DND-41 (cell line): ENCODE measurements at regions not wholly inside any gene's neighbourhood (a gene's known extent, or its start where the extent isn't known, plus 50 kb on each side); places are given as distances from the start of the nearest gene placed in this dataset.

ENCODE experiments used
- ATAC-seq: fragments of 200-7000 bp; cut with Tn5 transposase; 3 replicates; pipeline ENCODE4 v1.9.1; 2021; ENCODE audit warnings: low read depth; ENCODE audit not compliant: insufficient read depth
- DNase-seq: peaks from one replicate; pipeline ENCODE4 v3.0.0-alpha.2; 2020
- H2AFZ ChIP-seq: 2 replicates; pipeline ENCODE4 v1.6.0; 2012; ENCODE audit warnings: low read depth, low read length
- H3K27ac ChIP-seq: 2 replicates; pipeline ENCODE4 v1.5.1; 2012; ENCODE audit warnings: low read length, inconsistent platforms
- H3K27me3 ChIP-seq: fragments of 200-600 bp; sonication (generic); 2 replicates; pipeline ENCODE4 v1.6.0; 2012; ENCODE audit warnings: low read length, mild to moderate bottlenecking, inconsistent platforms; ENCODE audit not compliant: insufficient read depth, poor library complexity
- H3K36me3 ChIP-seq: 2 replicates; pipeline ENCODE4 v1.5.1; 2012; ENCODE audit warnings: low read length, inconsistent platforms; ENCODE audit not compliant: insufficient read depth
- H3K4me1 ChIP-seq: 2 replicates; pipeline ENCODE4 v1.5.1; 2012; ENCODE audit warnings: mild to moderate bottlenecking, low read length; ENCODE audit not compliant: insufficient read depth
- H3K4me2 ChIP-seq: 2 replicates; pipeline ENCODE4 v1.6.0; 2012; ENCODE audit warnings: mild to moderate bottlenecking, moderate library complexity, low read length, inconsistent platforms; ENCODE audit not compliant: insufficient read depth
- H3K4me3 ChIP-seq, 2 experiments: fragments of 200-600 bp in 1 of 2; shearing (Covaris generic) in 1 of 2; 2 replicates each; pipeline ENCODE4 v1.5.1; 2012 to 2016; ENCODE audit warnings: inconsistent platforms in 2 of 2, low read length in 2 of 2, mild to moderate bottlenecking in 2 of 2, low read depth in 1 of 2, moderate library complexity in 1 of 2
- H3K79me2 ChIP-seq: 2 replicates; pipeline ENCODE4 v1.6.0; 2012; ENCODE audit warnings: low read length, inconsistent platforms; ENCODE audit not compliant: insufficient read depth
- H3K9ac ChIP-seq: 2 replicates; pipeline ENCODE4 v1.6.0; 2012; ENCODE audit warnings: low read depth, mild to moderate bottlenecking, inconsistent platforms, low read length, moderate library complexity
- H3K9me3 ChIP-seq: 2 replicates; pipeline ENCODE4 v1.5.1; 2012; ENCODE audit warnings: low read length, moderate library complexity, mild to moderate bottlenecking, inconsistent platforms; ENCODE audit not compliant: insufficient read depth, severe bottlenecking
- H4K20me1 ChIP-seq: 2 replicates; pipeline ENCODE4 v1.6.0; 2012; ENCODE audit warnings: low read length; ENCODE audit not compliant: insufficient read depth
- EZH2 ChIP-seq: IDR thresholded peaks from 3 replicates; pipeline ENCODE4 v1.6.1; 2012; ENCODE audit warnings: borderline replicate concordance, low read depth, mild to moderate bottlenecking, moderate library complexity, low read length, inconsistent platforms; ENCODE audit not compliant: severe bottlenecking
- TF ChIP-seq, protein P1 (sequence below): IDR thresholded peaks from 2 replicates; pipeline ENCODE4 v1.5.1; 2012; ENCODE audit warnings: borderline replicate concordance, low read length, moderate library complexity, mild to moderate bottlenecking; ENCODE audit not compliant: poor library complexity, severe bottlenecking; ENCODE audit errors: extremely low read depth

DNA sequence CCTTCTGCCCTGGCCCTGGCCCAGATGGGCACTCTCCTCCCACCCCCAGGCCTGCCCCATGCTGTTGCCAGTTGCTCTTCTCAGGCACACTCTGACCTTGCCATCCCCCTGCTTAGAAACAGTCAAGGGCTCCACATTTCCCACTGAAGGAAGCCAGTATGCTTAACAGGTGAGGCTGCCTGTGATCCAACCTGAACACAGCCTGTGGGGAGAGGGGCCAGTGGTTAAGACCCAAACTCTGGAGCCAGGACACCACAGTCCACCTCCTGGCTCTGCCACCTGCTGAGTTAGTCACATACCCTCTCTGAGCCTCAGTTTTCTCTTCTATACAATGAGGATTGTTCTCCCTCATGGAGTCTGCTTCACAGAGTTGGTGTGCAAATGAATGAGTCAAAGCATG lies 526.9 kb downstream of the MATN1 start:
- H4K20me1 ChIP-seq: no peaks in the 10 kb centered on the region
- no peak overlapping the region for H3K9ac ChIP-seq
- no peaks in the 10 kb centered on the region for H3K79me2 ChIP-seq
- DNase-seq (no peak), ATAC-seq (no peak)
- TF ChIP-seq, protein P1, sequence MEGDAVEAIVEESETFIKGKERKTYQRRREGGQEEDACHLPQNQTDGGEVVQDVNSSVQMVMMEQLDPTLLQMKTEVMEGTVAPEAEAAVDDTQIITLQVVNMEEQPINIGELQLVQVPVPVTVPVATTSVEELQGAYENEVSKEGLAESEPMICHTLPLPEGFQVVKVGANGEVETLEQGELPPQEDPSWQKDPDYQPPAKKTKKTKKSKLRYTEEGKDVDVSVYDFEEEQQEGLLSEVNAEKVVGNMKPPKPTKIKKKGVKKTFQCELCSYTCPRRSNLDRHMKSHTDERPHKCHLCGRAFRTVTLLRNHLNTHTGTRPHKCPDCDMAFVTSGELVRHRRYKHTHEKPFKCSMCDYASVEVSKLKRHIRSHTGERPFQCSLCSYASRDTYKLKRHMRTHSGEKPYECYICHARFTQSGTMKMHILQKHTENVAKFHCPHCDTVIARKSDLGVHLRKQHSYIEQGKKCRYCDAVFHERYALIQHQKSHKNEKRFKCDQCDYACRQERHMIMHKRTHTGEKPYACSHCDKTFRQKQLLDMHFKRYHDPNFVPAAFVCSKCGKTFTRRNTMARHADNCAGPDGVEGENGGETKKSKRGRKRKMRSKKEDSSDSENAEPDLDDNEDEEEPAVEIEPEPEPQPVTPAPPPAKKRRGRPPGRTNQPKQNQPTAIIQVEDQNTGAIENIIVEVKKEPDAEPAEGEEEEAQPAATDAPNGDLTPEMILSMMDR: no peak
- TF ChIP-seq EZH2: no peak
- H3K36me3 ChIP-seq: no peaks in the 10 kb centered on the region
- H3K4me1 ChIP-seq: no peaks in the 10 kb centered on the region
- H3K9me3 ChIP-seq: peaks cover 3% of the 10 kb centered on the region
- no peak overlapping the region for H3K4me3 ChIP-seq
- no peak overlapping the region for H3K27ac ChIP-seq
- peaks cover 3% of the 10 kb centered on the region for H3K27me3 ChIP-seq
- no peak overlapping the region for H3K4me2 ChIP-seq
- no peak overlapping the region for H2AFZ ChIP-seq

DNA sequence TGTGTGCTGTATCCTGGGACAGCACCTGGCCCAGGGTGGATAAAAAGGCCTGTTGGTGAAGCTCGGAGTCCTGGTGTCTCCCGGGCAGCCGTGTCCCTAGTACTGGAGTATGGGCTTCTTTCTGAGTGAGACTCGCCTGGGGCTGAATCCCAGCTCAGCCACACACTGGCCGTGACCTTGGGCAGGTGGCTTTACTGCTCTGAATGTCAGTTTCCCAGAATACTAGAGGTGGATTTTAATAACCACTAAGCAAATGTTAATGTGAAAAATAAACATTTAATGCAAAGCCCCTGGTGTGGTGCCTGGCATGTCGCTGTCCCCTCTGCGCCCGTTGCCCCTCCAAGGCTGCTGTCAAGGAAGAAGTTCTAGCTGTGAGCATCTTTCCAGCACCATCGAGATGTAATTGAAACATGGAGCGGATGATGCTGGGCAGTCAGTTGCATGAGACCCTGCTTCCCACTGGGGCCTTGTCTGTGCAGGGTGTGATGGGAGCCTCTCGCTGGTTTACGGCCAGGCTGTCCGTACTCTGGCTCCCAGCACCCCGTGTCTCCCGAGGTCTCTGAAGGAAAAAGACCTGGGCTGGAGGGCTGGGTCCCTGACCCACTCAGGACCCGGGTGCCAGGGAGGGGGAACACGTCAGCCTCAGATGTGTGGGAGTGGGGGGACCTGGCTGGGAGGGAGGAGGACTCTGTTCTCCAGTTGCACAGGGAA lies 527.8 kb downstream of the MATN1 start:
- Histone ChIP-seq H3K36me3 (no peaks in the 10 kb centered on the region), H4K20me1 (no peaks in the 10 kb centered on the region), H3K4me1 (no peaks in the 10 kb centered on the region), H3K9me3 (peaks cover 3% of the 10 kb centered on the region), H3K27ac (no peak overlapping the region), H3K4me2 (no peak overlapping the region), H3K9ac (no peak overlapping the region), H2AFZ (no peak overlapping the region), H3K27me3 (peaks cover 3% of the 10 kb centered on the region), H3K79me2 (no peaks in the 10 kb centered on the region), H3K4me3 (no peak overlapping the region)
- DNase-seq (no peak), ATAC-seq (no peak)
- TF ChIP-seq EZH2: no peak
- TF ChIP-seq, protein P1: no peak

- DNase-seq (no peak), ATAC-seq (no peak)
- TF ChIP-seq EZH2: no peak
- TF ChIP-seq, protein P1: no peak
- Histone ChIP-seq H3K4me3 (no peak overlapping the region), H3K4me2 (no peak overlapping the region), H3K9me3 (no peaks in the 10 kb centered on the region), H3K36me3 (no peaks in the 10 kb centered on the region), H3K27ac (no peak overlapping the region), H2AFZ (no peak overlapping the region), H3K4me1 (no peaks in the 10 kb centered on the region), H3K27me3 (peaks cover 3% of the 10 kb centered on the region), H3K9ac (no peak overlapping the region), H3K79me2 (no peaks in the 10 kb centered on the region), H4K20me1 (no peaks in the 10 kb centered on the region)
Observed at GRCh38 chr1:30194741-30195423, 528.5 kb downstream of the MATN1 start.
